GM19395 (cell line): ENCODE measurements at regions not wholly inside any gene's neighbourhood (a gene's known extent, or its start where the extent isn't known, plus 50 kb on each side); places are given as distances from the start of the nearest gene placed in this dataset.
A peak's percentile ranks its signal among the peaks of the same experiment; 100 is the strongest.
"Not testable (repeated sequence)": the region's sequence is repeated elsewhere in the genome, so short reads cannot be mapped to it uniquely, and the experiment has no call there.

Experiments
- ATAC-seq: cut with Tn5 transposase; IDR thresholded peaks from one replicate; pipeline ENCODE4 v1.9.1; 2021; ENCODE audit warnings: mild to moderate bottlenecking, moderate library complexity; ENCODE audit not compliant: unreplicated experiment

GRCh38 chr5:92548346-92548745, 1032.7 kb downstream of the NR2F1-AS1 start:
- no peak for ATAC-seq

- ATAC-seq, result no peak
Measured at GRCh38 chr5:92544596-92544995, 1036.4 kb downstream of the NR2F1-AS1 start.

GRCh38 chr5:92544036-92544435, 1037.0 kb downstream of the NR2F1-AS1 start:
- ATAC-seq, result no peak

- ATAC-seq, result no peak
Measured at GRCh38 chr5:92543201-92543600, 1037.8 kb downstream of the NR2F1-AS1 start.

- ATAC-seq, result not testable (repeated sequence)
Measured at GRCh38 chr5:92542017-92542416, 1039.0 kb downstream of the NR2F1-AS1 start.

- peak; percentile 90 for ATAC-seq
Measured at GRCh38 chr5:92527311-92528078, 1053.5 kb downstream of the NR2F1-AS1 start.

GRCh38 chr5:92525131-92525530, 1055.9 kb downstream of the NR2F1-AS1 start:
- ATAC-seq, result no peak

- no peak for ATAC-seq
Measured at GRCh38 chr5:92519811-92520632, 1061.0 kb downstream of the NR2F1-AS1 start.

- peak; percentile 99 for ATAC-seq
Measured at GRCh38 chr5:92518318-92518904, 1062.6 kb downstream of the NR2F1-AS1 start.

- ATAC-seq, result no peak
Measured at GRCh38 chr5:92514896-92515295, 1066.1 kb downstream of the NR2F1-AS1 start.

- no peak for ATAC-seq
Measured at GRCh38 chr5:92513067-92513466, 1068.0 kb downstream of the NR2F1-AS1 start.

GRCh38 chr5:92508271-92508670, 1072.7 kb downstream of the NR2F1-AS1 start:
- no peak for ATAC-seq

GRCh38 chr5:92505925-92506324, 1075.1 kb downstream of the NR2F1-AS1 start:
- no peak for ATAC-seq

GRCh38 chr5:92505145-92505544, 1075.9 kb downstream of the NR2F1-AS1 start:
- no peak for ATAC-seq

GRCh38 chr5:92504346-92504745, 1076.7 kb downstream of the NR2F1-AS1 start:
- no peak for ATAC-seq

- ATAC-seq, result no peak
Measured at GRCh38 chr5:92500752-92501151, 1080.3 kb downstream of the NR2F1-AS1 start.

GRCh38 chr5:92496545-92496944, 1084.5 kb downstream of the NR2F1-AS1 start:
- no peak for ATAC-seq

GRCh38 chr5:92494508-92494907, 1086.5 kb downstream of the NR2F1-AS1 start:
- no peak for ATAC-seq

- ATAC-seq, result no peak
Measured at GRCh38 chr5:92492908-92493307, 1088.1 kb downstream of the NR2F1-AS1 start.

GRCh38 chr5:92484484-92484883, 1096.5 kb downstream of the NR2F1-AS1 start:
- no peak for ATAC-seq

GRCh38 chr5:92472981-92473566, 1090.0 kb upstream of the ARRDC3 start:
- ATAC-seq, result no peak
